ENCODE measurements at regions not wholly inside any gene's neighbourhood (a gene's known extent, or its start where the extent isn't known, plus 50 kb on each side); places are given as distances from the start of the nearest gene placed in this dataset.

- DNase-seq (ENCODE audit: low read depth in 4 of 4, low spot score in 3 of 4), result no peak
Measured at GRCh38 chr3:182050932-182051331, 339.2 kb downstream of the SOX2 start.

DNA sequence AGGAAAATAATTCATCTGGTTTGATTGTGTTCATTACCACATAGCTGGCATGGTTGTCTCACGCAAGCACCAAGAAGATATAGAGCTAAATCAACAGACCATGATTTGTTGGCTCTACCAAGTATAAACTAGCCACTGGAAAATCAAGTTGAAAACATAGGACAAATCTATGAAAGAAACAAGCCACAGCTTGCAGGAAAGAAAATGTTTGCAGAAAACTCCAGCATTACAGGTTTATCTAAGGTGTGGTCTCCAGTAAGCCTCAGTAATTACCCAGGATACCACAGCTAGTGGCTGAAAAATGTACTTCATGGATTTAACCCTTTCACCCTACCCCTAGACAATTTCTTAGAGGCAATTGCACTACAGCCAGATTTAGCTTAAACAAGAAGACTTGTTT, 340.6 kb downstream of the SOX2 start:
- DNase-seq (ENCODE audit: low read depth in 4 of 4, low spot score in 3 of 4), result no peak

DNA sequence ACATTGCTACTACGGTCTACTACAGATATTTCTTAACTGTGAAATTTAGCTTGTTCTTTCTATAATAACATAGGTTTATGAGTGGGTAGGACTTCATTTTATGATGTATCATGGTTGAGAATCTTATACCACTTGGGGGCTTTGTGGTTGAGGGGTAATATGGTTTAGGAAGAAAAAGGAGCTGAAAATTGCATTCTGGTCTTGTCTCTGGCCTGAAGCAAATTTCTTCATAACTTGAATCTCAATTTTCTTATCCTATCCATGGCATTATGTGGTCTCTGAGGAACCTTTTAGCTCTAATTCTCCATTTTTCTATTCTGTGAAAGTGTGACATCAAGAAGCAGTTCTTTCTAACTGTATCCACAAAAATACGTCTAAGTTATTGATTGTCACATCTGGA, 341.0 kb downstream of the SOX2 start:
- DNase-seq (ENCODE audit: low read depth in 4 of 4, low spot score in 3 of 4), result no peak

DNA sequence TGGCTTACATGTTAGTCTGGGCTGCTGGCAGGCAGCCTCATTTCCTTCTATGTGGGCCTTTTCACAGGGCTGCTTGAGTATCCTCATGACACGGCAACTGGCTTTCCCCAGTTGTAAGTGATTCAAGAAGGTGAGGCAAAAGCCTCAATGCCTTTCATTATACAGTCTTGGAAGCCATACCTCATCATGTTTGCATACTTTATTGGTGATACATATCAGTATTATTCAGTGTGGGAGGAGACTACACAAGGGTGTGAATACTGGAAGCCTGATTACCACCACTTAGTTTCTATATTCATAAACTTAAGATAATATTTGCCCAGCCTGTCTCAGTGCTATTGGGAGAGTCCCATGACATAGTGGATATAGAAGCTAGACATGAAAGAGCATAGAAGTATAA, 346.8 kb downstream of the SOX2 start:
- no peak for DNase-seq (ENCODE audit: low read depth in 4 of 4, low spot score in 3 of 4)

- DNase-seq (ENCODE audit: low read depth in 4 of 4, low spot score in 3 of 4), result no peak
Measured at GRCh38 chr3:182063742-182064141, 352.0 kb downstream of the SOX2 start.

- no peak for DNase-seq (ENCODE audit: low read depth in 4 of 4, low spot score in 3 of 4)
Measured at GRCh38 chr3:182067423-182067822, 355.7 kb downstream of the SOX2 start.

- no peak for DNase-seq (ENCODE audit: low read depth in 4 of 4, low spot score in 3 of 4)
Measured at GRCh38 chr3:182078316-182078715, 366.6 kb downstream of the SOX2 start.

GRCh38 chr3:182078929-182079328, 367.2 kb downstream of the SOX2 start:
- DNase-seq (ENCODE audit: low read depth in 4 of 4, low spot score in 3 of 4), result no peak

- DNase-seq (ENCODE audit: low read depth in 4 of 4, low spot score in 3 of 4), result no peak
Measured at GRCh38 chr3:182081096-182081495, 369.4 kb downstream of the SOX2 start.

GRCh38 chr3:182083112-182083511, 371.4 kb downstream of the SOX2 start:
- no peak for DNase-seq (ENCODE audit: low read depth in 4 of 4, low spot score in 3 of 4)

DNA sequence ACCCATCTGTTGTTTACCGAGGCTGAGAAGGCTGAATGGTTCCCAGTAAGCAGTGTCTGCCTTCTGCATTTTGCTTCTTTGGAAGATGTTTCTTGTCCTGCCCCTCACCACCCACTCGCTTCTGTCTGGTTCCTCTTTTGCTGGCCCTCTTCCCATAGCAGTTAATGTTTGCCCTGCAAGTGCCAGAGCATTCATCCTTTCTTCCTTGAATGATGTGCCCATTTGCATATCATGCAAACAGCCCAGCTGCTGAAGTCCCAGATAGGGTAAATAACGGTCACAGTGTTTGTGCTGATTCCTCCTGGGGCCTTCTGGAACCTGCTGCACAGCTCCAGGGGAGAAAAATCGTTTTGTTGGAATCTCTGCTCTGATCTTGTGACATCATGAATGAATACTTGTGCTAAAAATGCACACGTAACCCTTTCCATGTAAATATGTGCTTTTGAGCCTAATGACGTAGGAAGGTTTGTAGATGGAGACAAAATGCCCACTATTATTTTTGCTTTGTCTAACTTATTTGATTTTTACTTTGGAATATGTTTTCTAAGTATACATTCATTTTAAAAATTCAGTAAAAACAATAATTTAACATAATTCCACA, 381.0 kb downstream of the SOX2 start:
- no peak for DNase-seq (ENCODE audit: low read depth in 4 of 4, low spot score in 3 of 4)

- no peak for DNase-seq (ENCODE audit: low read depth in 4 of 4, low spot score in 3 of 4)
Measured at GRCh38 chr3:182094321-182094720, 382.6 kb downstream of the SOX2 start.

DNA sequence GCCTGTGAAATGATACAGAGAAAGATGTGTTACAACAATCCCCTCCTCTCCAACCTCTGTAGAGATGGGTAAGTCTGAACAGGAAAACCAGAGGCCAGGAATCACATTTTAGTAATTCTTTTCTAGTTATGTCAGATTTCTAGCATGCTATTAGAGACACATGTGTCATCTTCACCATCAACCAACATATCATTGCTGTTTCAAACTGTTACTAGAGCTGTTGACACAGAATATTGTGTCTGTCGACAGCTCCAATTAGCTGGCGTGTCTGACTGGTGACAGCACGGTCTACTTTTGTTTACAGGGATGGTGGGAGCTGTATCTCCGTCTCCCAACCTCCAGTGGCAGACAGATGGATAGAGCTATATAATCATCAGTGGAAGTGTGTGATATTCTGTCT, 393.2 kb downstream of the SOX2 start:
- no peak for DNase-seq (ENCODE audit: low read depth in 4 of 4, low spot score in 3 of 4)

DNA sequence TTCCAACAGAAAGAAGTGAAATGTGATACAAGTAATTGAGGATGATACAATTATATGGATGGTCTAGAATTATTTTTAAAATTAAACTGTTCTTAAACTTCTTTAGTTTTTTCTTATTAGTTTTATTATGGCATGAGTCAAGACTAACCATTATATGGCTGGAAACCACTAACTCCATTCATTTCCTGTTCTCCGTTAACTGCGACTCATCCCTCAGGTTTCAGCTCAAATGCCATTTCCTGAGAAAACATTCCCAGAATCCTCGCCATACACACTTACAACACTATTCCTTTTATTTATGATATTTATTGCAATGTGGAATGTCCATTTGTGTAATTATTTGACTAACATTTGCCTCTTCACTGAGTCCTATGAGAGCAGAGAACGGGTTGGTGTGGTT, 394.1 kb downstream of the SOX2 start:
- no peak for DNase-seq (ENCODE audit: low read depth in 4 of 4, low spot score in 3 of 4)

DNA sequence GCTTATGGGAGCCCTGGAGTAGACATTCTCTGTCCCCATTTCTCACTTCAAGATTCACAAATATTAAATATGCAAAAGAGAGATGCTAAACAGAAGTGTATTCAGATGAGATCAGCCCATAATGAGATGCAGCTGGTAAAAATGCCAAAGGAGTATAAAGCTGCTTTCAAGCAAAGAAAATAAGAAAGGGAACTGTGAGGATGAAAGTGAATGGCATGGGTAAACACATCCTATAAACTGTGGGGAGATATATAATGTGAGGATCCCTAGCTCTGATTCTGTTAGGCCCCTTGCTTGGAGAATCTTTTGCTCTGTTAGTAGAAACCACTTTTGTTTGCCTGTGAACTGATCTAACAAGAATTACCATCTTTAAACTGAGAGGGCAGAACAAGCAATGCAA, 396.6 kb downstream of the SOX2 start:
- no peak for DNase-seq (ENCODE audit: low read depth in 4 of 4, low spot score in 3 of 4)

DNA sequence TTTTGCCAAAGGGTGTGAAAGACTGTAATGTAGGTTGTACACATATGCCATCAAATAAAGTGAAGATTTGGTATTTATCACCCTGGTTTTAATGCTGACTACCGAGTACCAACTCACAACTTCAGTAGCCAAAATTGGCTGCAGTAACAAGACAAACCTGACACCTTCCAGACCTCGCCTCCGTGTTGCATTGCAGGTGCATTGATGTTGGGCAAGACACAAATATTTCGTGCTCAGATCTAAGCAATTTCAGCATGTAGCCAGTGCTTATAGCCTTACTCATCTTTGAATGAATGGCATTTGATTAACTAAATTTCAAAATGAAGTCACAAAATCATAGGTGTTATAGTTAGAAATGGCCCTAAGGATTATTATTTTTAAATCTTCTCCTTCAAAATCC, 400.2 kb downstream of the SOX2 start:
- DNase-seq (ENCODE audit: low read depth in 4 of 4, low spot score in 3 of 4), result no peak

- DNase-seq (ENCODE audit: low read depth in 4 of 4, low spot score in 3 of 4), result no peak
Measured at GRCh38 chr3:182115328-182116015, 403.7 kb downstream of the SOX2 start.

DNA sequence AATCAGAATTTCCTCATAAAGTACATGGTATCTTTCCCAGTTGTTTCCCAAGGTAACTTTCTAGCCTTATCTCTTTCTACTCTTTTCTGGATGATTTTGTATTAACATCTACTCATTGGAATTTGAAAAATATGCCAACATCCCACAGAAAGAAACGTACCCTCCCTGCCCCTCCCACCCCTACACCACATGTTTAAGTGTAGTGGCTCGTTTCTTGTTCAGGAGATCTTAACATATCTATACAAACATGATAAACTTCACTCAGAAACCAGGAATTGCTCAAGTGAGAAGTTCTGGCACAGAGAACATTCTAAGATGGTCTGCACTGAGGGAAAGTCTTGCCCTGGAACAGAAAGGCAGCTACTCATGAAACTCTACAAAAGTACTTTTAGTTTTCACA, 404.7 kb downstream of the SOX2 start:
- no peak for DNase-seq (ENCODE audit: low read depth in 4 of 4, low spot score in 3 of 4)

DNA sequence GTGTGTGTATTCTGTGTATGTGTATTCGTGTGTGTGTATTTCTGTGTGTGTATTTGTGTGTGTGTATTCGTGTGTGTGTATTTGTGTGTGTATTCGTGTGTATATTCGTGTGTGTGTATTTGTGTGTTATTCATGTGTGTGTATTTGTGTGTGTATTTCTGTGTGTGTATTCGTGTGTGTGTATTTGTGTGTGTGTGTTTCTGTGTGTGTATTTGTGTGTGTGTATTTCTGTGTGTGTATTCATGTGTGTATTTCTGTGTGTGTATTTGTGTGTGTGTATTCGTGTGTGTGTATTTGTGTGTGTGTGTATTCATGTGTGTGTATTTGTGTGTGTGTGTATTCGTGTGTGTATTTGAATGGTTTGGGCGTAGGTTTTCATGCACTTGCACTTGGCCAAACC, 405.4 kb downstream of the SOX2 start:
- DNase-seq (ENCODE audit: low read depth in 4 of 4, low spot score in 3 of 4), result no peak

GRCh38 chr3:182117583-182117982, 405.9 kb downstream of the SOX2 start:
- no peak for DNase-seq (ENCODE audit: low read depth in 4 of 4, low spot score in 3 of 4)

DNA sequence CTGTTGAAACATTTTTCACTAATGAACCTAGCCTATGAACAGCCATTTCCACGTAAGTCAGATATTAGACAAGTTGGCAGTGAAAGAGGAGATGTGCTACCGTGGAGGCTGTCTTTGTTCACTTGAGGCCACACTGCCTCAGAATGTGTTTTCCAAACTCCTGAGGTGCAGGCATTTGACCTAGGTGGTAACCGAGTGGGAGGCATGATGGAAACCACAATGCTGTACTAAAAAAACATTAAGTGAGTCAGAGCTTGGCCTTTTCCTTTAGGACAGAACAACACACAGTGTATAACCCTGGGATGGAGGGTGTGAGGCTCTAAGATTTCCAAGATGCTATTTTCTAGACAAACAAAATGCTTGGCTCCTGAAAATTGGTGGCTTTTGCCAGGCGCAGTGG, 406.3 kb downstream of the SOX2 start:
- DNase-seq (ENCODE audit: low read depth in 4 of 4, low spot score in 3 of 4), result no peak

- no peak for DNase-seq (ENCODE audit: low read depth in 4 of 4, low spot score in 3 of 4)
Measured at GRCh38 chr3:182121401-182121800, 409.7 kb downstream of the SOX2 start.

DNA sequence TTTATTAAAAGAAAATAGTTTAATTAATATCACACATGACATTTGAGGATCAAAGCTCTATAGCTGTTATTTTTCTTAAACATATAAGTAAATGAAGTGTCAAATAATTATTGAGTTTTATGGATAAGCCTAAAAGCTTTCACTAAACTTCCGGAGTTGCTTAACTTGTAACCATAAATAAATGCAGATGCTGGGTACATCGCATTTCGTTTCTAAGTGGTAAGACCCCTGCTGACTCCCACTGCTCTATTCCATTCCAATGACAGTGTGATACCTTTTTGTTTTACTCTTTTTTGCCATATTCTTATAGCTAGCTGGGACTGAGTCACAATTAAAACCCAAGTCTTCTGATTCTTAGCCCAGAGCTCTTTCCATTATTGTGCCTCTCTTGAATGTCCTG, 411.1 kb downstream of the SOX2 start:
- no peak for DNase-seq (ENCODE audit: low read depth in 4 of 4, low spot score in 3 of 4)

Data from left renal pelvis (tissue), 4 donors.